Endodermal cell (in vitro differentiated cells): ENCODE measurements at regions not wholly inside any gene's neighbourhood (a gene's known extent, or its start where the extent isn't known, plus 50 kb on each side); places are given as distances from the start of the nearest gene placed in this dataset.
A peak's percentile ranks its signal among the peaks of the same experiment; 100 is the strongest.

ENCODE experiments used
- DNase-seq: peaks from one replicate; pipeline ENCODE4 v3.0.0-alpha.2; 2017
- H3K27ac ChIP-seq: 2 replicates; pipeline ENCODE4 v1.5.1; 2013; ENCODE audit warnings: mild to moderate bottlenecking, low read depth, low read length, moderate library complexity
- H3K27me3 ChIP-seq: 2 replicates; pipeline ENCODE4 v1.6.1; 2013; ENCODE audit warnings: mild to moderate bottlenecking, low read length, moderate library complexity; ENCODE audit not compliant: insufficient read depth, control insufficient read depth, poor library complexity, severe bottlenecking
- H3K36me3 ChIP-seq: 2 replicates; pipeline ENCODE4 v1.7.0; 2013; ENCODE audit warnings: mild to moderate bottlenecking, low read length, moderate library complexity; ENCODE audit not compliant: control insufficient read depth, insufficient read depth
- H3K4me1 ChIP-seq: one replicate; pipeline ENCODE4 v1.7.0; 2013; ENCODE audit warnings: low read length; ENCODE audit not compliant: control insufficient read depth, insufficient read depth
- H3K4me3 ChIP-seq: 2 replicates; pipeline ENCODE4 v1.5.1; 2013; ENCODE audit warnings: mild to moderate bottlenecking, low read length, moderate library complexity
- H3K9ac ChIP-seq: 2 replicates; pipeline ENCODE4 v1.6.1; 2013; ENCODE audit warnings: mild to moderate bottlenecking, low read length, moderate library complexity; ENCODE audit not compliant: poor library complexity, severe bottlenecking; ENCODE audit errors: extremely low read depth
- H3K9me3 ChIP-seq: 2 replicates; pipeline ENCODE4 v1.6.1; 2013; ENCODE audit warnings: mild to moderate bottlenecking, low read length, moderate library complexity; ENCODE audit not compliant: control insufficient read depth
- H3K27ac Mint-ChIP-seq: 2 replicates; pipeline ENCODE4 v1.8.0; 2020; ENCODE audit warnings: mixed read lengths
- H3K27me3 Mint-ChIP-seq: 2 replicates; pipeline ENCODE4 v1.8.0; 2021; ENCODE audit warnings: mild to moderate bottlenecking, mixed read lengths; ENCODE audit not compliant: insufficient read depth
- H3K36me3 Mint-ChIP-seq: 2 replicates; pipeline ENCODE4 v1.8.0; 2020; ENCODE audit warnings: low read depth, mixed read lengths
- H3K4me1 Mint-ChIP-seq: 2 replicates; pipeline ENCODE4 v1.8.0; 2020; ENCODE audit warnings: mixed read lengths
- H3K4me3 Mint-ChIP-seq: 2 replicates; pipeline ENCODE4 v1.8.0; 2020; ENCODE audit warnings: mild to moderate bottlenecking, moderate library complexity, mixed read lengths
- H3K9me3 Mint-ChIP-seq: 2 replicates; pipeline ENCODE4 v1.8.0; 2020; ENCODE audit warnings: mild to moderate bottlenecking, mixed read lengths
- WGBS, 2 experiments: methylation state at CpG; one replicate each; pipeline versions ENCODE4 v1.1.5 to v1.1.7; 2013; ENCODE audit warnings: missing lambda C conversion rate in 2 of 2, mixed read lengths in 1 of 2; ENCODE audit not compliant: insufficient coverage in 1 of 2, insufficient read length in 1 of 2; 5-methylcytosine and 5-hydroxymethylcytosine counted together
- TF ChIP-seq, protein P1 (sequence below): fragments of 200-600 bp; sonication (generic); conservative IDR thresholded peaks from 2 replicates; pipeline ENCODE4 v1.5.0; 2021; ENCODE audit warnings: antibody characterized with exemption, mild to moderate bottlenecking

GRCh38 chrX:150202641-150203247 lies 160.4 kb upstream of the MAMLD1 start:
- H3K36me3 ChIP-seq: no peaks in the 10 kb centered on the region
- H3K36me3 Mint-ChIP-seq: no peaks in the 10 kb centered on the region
- no peaks in the 10 kb centered on the region for H3K4me1 ChIP-seq
- no peak overlapping the region for H3K27ac Mint-ChIP-seq
- H3K27ac ChIP-seq: no peak overlapping the region
- no peaks in the 10 kb centered on the region for H3K27me3 ChIP-seq
- no peaks in the 10 kb centered on the region for H3K9me3 ChIP-seq
- H3K9ac ChIP-seq: no peak overlapping the region
- no peak overlapping the region for H3K4me3 Mint-ChIP-seq
- H3K9me3 Mint-ChIP-seq: peaks cover 55% of the 10 kb centered on the region
- peaks cover 5% of the 10 kb centered on the region for H3K27me3 Mint-ChIP-seq
- DNase-seq: no peak
- no peak overlapping the region for H3K4me3 ChIP-seq
- TF ChIP-seq, protein P1, sequence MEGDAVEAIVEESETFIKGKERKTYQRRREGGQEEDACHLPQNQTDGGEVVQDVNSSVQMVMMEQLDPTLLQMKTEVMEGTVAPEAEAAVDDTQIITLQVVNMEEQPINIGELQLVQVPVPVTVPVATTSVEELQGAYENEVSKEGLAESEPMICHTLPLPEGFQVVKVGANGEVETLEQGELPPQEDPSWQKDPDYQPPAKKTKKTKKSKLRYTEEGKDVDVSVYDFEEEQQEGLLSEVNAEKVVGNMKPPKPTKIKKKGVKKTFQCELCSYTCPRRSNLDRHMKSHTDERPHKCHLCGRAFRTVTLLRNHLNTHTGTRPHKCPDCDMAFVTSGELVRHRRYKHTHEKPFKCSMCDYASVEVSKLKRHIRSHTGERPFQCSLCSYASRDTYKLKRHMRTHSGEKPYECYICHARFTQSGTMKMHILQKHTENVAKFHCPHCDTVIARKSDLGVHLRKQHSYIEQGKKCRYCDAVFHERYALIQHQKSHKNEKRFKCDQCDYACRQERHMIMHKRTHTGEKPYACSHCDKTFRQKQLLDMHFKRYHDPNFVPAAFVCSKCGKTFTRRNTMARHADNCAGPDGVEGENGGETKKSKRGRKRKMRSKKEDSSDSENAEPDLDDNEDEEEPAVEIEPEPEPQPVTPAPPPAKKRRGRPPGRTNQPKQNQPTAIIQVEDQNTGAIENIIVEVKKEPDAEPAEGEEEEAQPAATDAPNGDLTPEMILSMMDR: no peak
- H3K4me1 Mint-ChIP-seq: no peaks in the 10 kb centered on the region
- WGBS, 2 experiments: 91 to 92% methylated on average over 3 to 11 of the region's 11 CpGs

GRCh38 chrX:150203248-150203645 lies 159.9 kb upstream of the MAMLD1 start:
- Histone ChIP-seq H3K4me1 (no peaks in the 10 kb centered on the region), H3K4me3 (no peak overlapping the region), H3K27me3 (no peaks in the 10 kb centered on the region), H3K27ac (no peak overlapping the region), H3K36me3 (no peaks in the 10 kb centered on the region), H3K9me3 (no peaks in the 10 kb centered on the region), H3K9ac (no peak overlapping the region)
- Mint-ChIP-seq H3K27me3 (peaks cover 5% of the 10 kb centered on the region), H3K4me3 (no peak overlapping the region), H3K27ac (no peak overlapping the region), H3K9me3 (peaks cover 51% of the 10 kb centered on the region), H3K36me3 (no peaks in the 10 kb centered on the region), H3K4me1 (no peaks in the 10 kb centered on the region)
- TF ChIP-seq, protein P1: no peak
- WGBS, 2 experiments: 80 to 100% methylated on average over 1 of the region's 2 CpGs
- no peak for DNase-seq

- no peaks in the 10 kb centered on the region for H3K9me3 ChIP-seq
- 91% methylated on average over 2 of the region's 2 CpGs; no CpG with 5 or more reads in 1 of the 2 experiments for WGBS, 2 experiments
- H3K9ac ChIP-seq: no peak overlapping the region
- no peak overlapping the region for H3K27ac ChIP-seq
- H3K4me3 Mint-ChIP-seq: no peak overlapping the region
- peaks cover 42% of the 10 kb centered on the region for H3K9me3 Mint-ChIP-seq
- no peaks in the 10 kb centered on the region for H3K36me3 Mint-ChIP-seq
- no peak overlapping the region for H3K27ac Mint-ChIP-seq
- H3K27me3 ChIP-seq: no peaks in the 10 kb centered on the region
- H3K4me3 ChIP-seq: no peak overlapping the region
- no peaks in the 10 kb centered on the region for H3K4me1 Mint-ChIP-seq
- no peaks in the 10 kb centered on the region for H3K4me1 ChIP-seq
- no peak for DNase-seq
- H3K36me3 ChIP-seq: no peaks in the 10 kb centered on the region
- H3K27me3 Mint-ChIP-seq: peaks cover 5% of the 10 kb centered on the region
- TF ChIP-seq, protein P1: peak; percentile 35
Measured at GRCh38 chrX:150205011-150205410, 158.1 kb upstream of the MAMLD1 start.
